OCI-LY7 (cell line): ENCODE measurements at regions not wholly inside any gene's neighbourhood (a gene's known extent, or its start where the extent isn't known, plus 50 kb on each side); places are given as distances from the start of the nearest gene placed in this dataset.

Source experiments
- BruUV-seq: library from RNA; stranded (reverse); fragments of 400-500 nt; replicated peaks from 2 replicates; lab custom pipeline; 2021; lab: Mats Ljungman, UMichigan
- CTCF ChIA-PET: fragments of 300-600 bp; sonication (Branson Sonifier 250); formaldehyde crosslinking; loops from one replicate; lab custom pipeline; 2022; ENCODE audit warnings: antibody characterized with exemption; ENCODE audit not compliant: unreplicated experiment; lab: Charles Lee
- POLR2A ChIA-PET: fragments of 300-600 bp; sonication (Branson Sonifier 250); formaldehyde crosslinking; loops from one replicate; lab custom pipeline; 2022; ENCODE audit warnings: antibody characterized with exemption; lab: Charles Lee
- DNase-seq: peaks from one replicate; pipeline ENCODE4 v3.0.0-alpha.2; 2015; ENCODE audit warnings: low spot score
- H2AFZ ChIP-seq: fragments of 200-600 bp; sonication (generic), shearing (Covaris generic); 2 replicates; pipeline ENCODE4 v1.6.1; 2014; ENCODE audit warnings: mild to moderate bottlenecking, antibody characterized with exemption, low read length, moderate library complexity
- H3K27ac ChIP-seq: fragments of 200-600 bp; sonication (generic); 2 replicates; pipeline ENCODE4 v1.5.1; 2014; ENCODE audit warnings: mixed run types, low read depth, mild to moderate bottlenecking, moderate library complexity, low read length, inconsistent platforms; ENCODE audit not compliant: poor library complexity, severe bottlenecking
- H3K36me3 ChIP-seq: fragments of 200-600 bp; sonication (generic); 2 replicates; pipeline ENCODE4 v1.6.1; 2014; ENCODE audit warnings: mild to moderate bottlenecking, antibody characterized with exemption, low read length, moderate library complexity, mixed read lengths; ENCODE audit not compliant: insufficient read depth
- H3K4me1 ChIP-seq: fragments of 200-600 bp; sonication (generic); 2 replicates; pipeline ENCODE4 v1.5.1; 2014; ENCODE audit warnings: mild to moderate bottlenecking, low read length; ENCODE audit not compliant: insufficient read depth, poor library complexity, severe bottlenecking
- H3K4me2 ChIP-seq: fragments of 200-600 bp; sonication (generic); 2 replicates; pipeline ENCODE4 v1.6.1; 2014; ENCODE audit warnings: mild to moderate bottlenecking, low read length
- H3K4me3 ChIP-seq: fragments of 200-600 bp; sonication (generic); 2 replicates; pipeline ENCODE4 v1.5.1; 2014; ENCODE audit warnings: mild to moderate bottlenecking, low read depth, low read length; ENCODE audit not compliant: poor library complexity, severe bottlenecking
- H3K79me2 ChIP-seq: fragments of 200-600 bp; sonication (generic); 2 replicates; pipeline ENCODE4 v1.6.1; 2016; ENCODE audit warnings: low read depth, mild to moderate bottlenecking, low read length, moderate library complexity, mixed read lengths; ENCODE audit not compliant: insufficient read depth
- H3K9me2 ChIP-seq: fragments of 200-600 bp; sonication (generic); 2 replicates; pipeline ENCODE4 v1.6.1; 2016; ENCODE audit warnings: mild to moderate bottlenecking, low read length, mixed read lengths; ENCODE audit not compliant: insufficient read depth
- H3K9me3 ChIP-seq: fragments of 200-600 bp; sonication (generic); 2 replicates; pipeline ENCODE4 v1.6.1; 2014; ENCODE audit warnings: mild to moderate bottlenecking, mixed run types, low read length, mixed read lengths
- H4K20me1 ChIP-seq: fragments of 200-600 bp; sonication (generic); 2 replicates; pipeline ENCODE4 v1.6.1; 2014; ENCODE audit warnings: mild to moderate bottlenecking, antibody characterized with exemption, low read length, moderate library complexity, mixed read lengths; ENCODE audit not compliant: insufficient read depth
- EZH2phosphoT487 ChIP-seq: fragments of 200-600 bp; sonication (generic); IDR thresholded peaks from 2 replicates; pipeline ENCODE4 v1.6.1; 2018; ENCODE audit warnings: low read depth, borderline replicate concordance, mild to moderate bottlenecking, mixed run types, antibody characterized with exemption, low read length, moderate library complexity, mixed read lengths
- intact Hi-C: fragments of 100-400 bp; cut with micrococcal nuclease; formaldehyde crosslinking; loops from one replicate; pipeline ENCODE4 v1.10.0; 2022; ENCODE audit not compliant: unreplicated experiment
- TF ChIP-seq, protein P1 (sequence below): fragments of 200-600 bp; sonication (generic); conservative IDR thresholded peaks from 2 replicates; pipeline ENCODE4 v1.5.1; 2014; ENCODE audit warnings: mild to moderate bottlenecking, antibody characterized with exemption, low read length, moderate library complexity, mixed read lengths

- intact Hi-C loops, result no loop called here
- CTCF ChIA-PET, result no interaction called here
- POLR2A ChIA-PET, result no interaction called here
Observed at GRCh38 chr3:181582619-181583018, 129.1 kb upstream of the SOX2 start.

DNA sequence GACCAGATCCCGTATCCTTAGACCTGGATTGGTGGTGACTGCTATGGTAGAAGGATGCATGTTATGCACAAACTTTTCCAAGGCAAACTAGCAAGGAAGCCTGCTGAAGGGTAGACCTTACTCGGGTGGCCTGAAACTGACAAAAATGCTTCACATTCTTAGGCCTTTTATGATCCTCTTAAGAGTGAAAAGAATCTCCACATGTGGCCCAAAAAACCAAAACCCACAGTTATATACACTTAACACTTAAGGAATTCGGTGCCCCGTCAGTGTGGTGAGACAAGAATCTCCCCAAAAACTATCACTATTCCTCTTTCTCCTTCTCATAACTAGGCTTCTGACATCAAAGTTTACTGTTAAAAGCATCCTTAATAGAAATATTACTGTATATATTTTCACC lies 130.1 kb upstream of the SOX2 start:
- intact Hi-C loops, result no loop called here
- Histone ChIP-seq H3K79me2 (no peaks in the 10 kb centered on the region), H3K36me3 (no peaks in the 10 kb centered on the region), H4K20me1 (no peaks in the 10 kb centered on the region), H3K9me2 (no peaks in the 10 kb centered on the region), H3K27ac (no peak overlapping the region), H3K4me3 (no peak overlapping the region), H3K4me2 (no peak overlapping the region), H3K9me3 (no peaks in the 10 kb centered on the region), H3K4me1 (no peaks in the 10 kb centered on the region), H2AFZ (no peak overlapping the region)
- ChIA-PET CTCF (no interaction called here), POLR2A (no interaction called here)
- no peak for TF ChIP-seq EZH2phosphoT487
- TF ChIP-seq, protein P1, sequence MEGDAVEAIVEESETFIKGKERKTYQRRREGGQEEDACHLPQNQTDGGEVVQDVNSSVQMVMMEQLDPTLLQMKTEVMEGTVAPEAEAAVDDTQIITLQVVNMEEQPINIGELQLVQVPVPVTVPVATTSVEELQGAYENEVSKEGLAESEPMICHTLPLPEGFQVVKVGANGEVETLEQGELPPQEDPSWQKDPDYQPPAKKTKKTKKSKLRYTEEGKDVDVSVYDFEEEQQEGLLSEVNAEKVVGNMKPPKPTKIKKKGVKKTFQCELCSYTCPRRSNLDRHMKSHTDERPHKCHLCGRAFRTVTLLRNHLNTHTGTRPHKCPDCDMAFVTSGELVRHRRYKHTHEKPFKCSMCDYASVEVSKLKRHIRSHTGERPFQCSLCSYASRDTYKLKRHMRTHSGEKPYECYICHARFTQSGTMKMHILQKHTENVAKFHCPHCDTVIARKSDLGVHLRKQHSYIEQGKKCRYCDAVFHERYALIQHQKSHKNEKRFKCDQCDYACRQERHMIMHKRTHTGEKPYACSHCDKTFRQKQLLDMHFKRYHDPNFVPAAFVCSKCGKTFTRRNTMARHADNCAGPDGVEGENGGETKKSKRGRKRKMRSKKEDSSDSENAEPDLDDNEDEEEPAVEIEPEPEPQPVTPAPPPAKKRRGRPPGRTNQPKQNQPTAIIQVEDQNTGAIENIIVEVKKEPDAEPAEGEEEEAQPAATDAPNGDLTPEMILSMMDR, result no peak
- BruUV-seq, result no TSS peak
- DNase-seq, result no peak

More at GRCh38 chr3:181582619-181583018, 129.1 kb upstream of the SOX2 start:
- H3K4me1 ChIP-seq, result no peaks in the 10 kb centered on the region
- H3K36me3 ChIP-seq, result no peaks in the 10 kb centered on the region
- H3K79me2 ChIP-seq, result no peaks in the 10 kb centered on the region
- DNase-seq, result no peak
- no peak overlapping the region for H3K4me3 ChIP-seq
- H4K20me1 ChIP-seq, result no peaks in the 10 kb centered on the region
- H2AFZ ChIP-seq, result no peak overlapping the region
- TF ChIP-seq, protein P1, result no peak
- TF ChIP-seq EZH2phosphoT487, result no peak
- no peaks in the 10 kb centered on the region for H3K9me3 ChIP-seq
- no TSS peak for BruUV-seq
- H3K27ac ChIP-seq, result no peak overlapping the region
- no peak overlapping the region for H3K4me2 ChIP-seq
- no peaks in the 10 kb centered on the region for H3K9me2 ChIP-seq

- BruUV-seq, result no TSS peak
- no peak for TF ChIP-seq EZH2phosphoT487
- TF ChIP-seq, protein P1, result no peak
Observed at GRCh38 chr3:181578743-181579142, 133.0 kb upstream of the SOX2 start.

More at GRCh38 chr3:181578743-181579142, 133.0 kb upstream of the SOX2 start:
- ChIA-PET POLR2A (interaction anchor here (0.6 kb wide), 1 partner anchor 145 kb away, joined by 3 read pairs; no protein-coding TSS in a partner anchor), CTCF (no interaction called here)
- no peak overlapping the region for H3K4me3 ChIP-seq
- H3K4me1 ChIP-seq, result no peaks in the 10 kb centered on the region
- H4K20me1 ChIP-seq, result no peaks in the 10 kb centered on the region
- H3K79me2 ChIP-seq, result no peaks in the 10 kb centered on the region
- H3K36me3 ChIP-seq, result no peaks in the 10 kb centered on the region
- H3K27ac ChIP-seq, result no peak overlapping the region
- H2AFZ ChIP-seq, result no peak overlapping the region
- H3K9me2 ChIP-seq, result no peaks in the 10 kb centered on the region
- no peak for DNase-seq
- no peak overlapping the region for H3K4me2 ChIP-seq
- intact Hi-C loops, result no loop called here
- H3K9me3 ChIP-seq, result no peaks in the 10 kb centered on the region
